GM19324 (cell line): ENCODE measurements at regions not wholly inside any gene's neighbourhood (a gene's known extent, or its start where the extent isn't known, plus 50 kb on each side); places are given as distances from the start of the nearest gene placed in this dataset.

Experiments
- ATAC-seq: cut with Tn5 transposase; IDR thresholded peaks from one replicate; pipeline ENCODE4 v1.9.1; 2021; ENCODE audit warnings: mild to moderate bottlenecking, moderate library complexity; ENCODE audit not compliant: unreplicated experiment, low FRiP score

DNA sequence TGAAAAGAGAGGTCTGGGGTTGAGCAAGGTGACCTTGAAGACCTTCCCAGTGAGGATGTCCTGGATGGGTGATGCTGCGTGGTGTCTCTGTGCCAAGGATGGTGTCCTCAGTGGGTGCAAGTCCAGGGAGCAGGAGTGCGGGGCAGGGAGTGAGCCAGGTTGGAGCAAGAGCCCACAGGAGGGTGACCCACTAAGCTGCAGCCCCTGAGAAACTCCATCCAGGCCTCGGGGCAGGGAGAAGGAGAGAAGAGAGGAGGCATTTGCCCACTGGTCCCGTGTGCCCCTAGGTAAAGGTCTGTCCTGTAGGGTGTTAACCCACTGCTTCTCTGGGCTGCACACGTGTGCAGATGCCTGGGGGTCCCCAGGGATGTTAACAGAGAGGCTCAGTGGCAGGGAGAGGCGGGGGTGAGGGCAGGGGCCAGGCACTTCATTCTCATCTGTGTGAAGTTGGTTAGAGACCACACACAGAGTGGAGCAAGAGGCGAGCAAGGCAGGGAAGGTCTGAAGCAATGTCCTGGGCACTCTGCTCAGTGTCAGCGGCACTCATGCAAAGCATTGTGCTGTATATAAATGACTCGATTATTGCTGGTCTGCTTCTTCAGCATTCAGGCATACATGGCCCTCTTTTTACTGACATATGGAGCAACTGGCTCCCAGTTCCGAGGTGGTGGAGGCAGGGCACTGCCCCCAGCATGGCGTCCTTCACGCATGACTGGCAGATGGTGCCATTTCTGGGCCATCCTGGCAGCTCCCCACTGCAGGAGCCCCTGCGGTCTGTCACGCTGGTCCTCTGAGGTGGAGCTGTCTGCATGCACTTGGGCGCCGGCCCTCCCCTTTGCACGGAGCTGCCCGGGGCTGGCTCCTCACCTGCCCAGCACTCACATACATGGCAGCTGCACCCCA lies 117.2 kb upstream of the HS6ST1 start:
- no peak for ATAC-seq

DNA sequence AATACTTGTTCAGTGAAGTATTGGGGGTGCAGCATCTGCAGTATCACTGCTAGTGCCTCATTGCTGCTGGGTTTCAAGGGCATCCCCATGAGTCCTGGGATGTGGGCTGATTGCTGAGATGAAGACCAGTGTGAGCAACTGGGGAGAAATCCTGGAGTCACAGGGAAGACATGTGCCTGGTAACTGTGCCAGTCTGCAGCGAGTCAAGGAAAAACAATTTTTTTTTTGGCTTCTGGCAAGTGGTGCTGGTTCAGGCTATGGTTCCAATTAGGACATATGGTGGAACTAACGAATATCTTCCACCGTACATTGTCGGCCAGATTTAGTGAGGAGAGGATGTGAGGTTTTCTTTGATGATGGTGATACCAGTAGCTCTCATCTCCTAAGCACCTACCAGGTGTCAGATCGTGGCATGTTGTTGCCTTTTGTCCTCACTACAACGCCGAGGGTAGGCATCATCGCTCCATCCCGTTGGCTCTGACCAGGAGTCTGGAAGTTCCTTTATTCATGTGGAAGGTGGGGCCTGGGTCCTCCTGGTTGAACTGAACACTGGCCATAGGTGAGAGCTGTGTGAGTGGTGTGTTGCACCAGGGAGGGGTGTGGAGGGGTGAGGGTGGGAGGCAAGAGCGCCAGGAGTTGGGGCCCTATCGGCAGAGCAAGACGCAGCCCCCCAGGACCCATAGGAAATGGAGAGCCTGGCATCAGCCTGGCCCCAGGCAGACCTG lies 118.0 kb upstream of the HS6ST1 start:
- no peak for ATAC-seq

DNA sequence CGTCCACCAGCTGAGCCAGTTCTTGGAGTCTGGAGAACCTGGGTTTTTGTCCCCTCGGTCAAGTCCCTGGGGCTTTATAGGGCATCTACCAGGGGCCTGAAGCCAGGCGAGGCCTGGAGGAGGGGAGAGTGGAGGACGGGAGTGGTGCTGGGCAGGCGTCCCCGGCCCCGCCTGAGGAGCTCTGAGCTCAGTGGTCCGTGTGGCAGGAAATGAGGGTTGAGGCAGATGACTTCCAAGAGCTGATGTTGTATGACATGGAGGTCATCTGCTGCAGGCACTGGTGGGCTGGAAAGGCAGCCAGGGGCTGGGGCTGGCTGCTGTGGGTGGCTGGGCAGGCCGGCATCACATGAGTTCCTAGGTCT lies 118.5 kb upstream of the HS6ST1 start:
- ATAC-seq: no peak

DNA sequence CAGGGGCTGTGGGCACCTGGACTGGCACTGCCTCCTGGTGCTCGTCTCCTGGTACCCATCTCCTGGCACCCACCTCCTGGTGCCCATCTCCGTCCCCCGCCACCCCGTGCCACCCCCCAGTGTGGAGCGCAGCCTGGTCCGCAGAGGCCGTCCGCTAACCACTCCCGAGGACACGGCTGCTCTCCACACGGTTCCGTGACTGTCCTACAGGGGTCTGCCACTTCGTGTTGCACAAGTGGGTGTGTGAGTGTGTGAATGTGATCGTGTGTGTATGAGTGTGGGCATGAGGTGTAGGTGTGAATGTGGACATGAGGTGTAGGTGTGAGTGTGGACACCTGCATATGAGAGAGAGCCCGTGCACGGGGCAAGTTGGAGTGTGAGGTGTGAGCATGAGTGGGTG lies 119.4 kb upstream of the HS6ST1 start:
- no peak for ATAC-seq

DNA sequence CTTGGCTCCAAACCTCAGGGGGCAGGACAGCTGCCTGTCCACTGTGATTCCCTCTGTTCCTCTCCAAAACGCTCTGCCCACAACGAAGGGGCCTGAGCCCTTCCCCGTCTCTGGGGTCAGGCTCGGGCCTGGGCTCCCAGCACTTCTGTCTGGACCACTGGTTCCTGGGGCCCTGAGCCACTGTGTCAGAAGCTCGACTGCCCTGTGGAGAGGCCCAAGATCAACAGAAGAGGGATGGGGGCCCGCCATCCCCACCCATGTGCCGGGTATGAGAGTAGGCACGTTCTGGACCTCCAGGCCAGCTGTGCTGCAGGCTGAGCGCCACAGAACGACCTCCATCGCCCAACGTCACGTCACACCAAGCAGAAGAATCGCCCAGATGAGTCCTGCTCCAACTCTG lies 119.9 kb upstream of the HS6ST1 start:
- ATAC-seq: no peak

- no peak for ATAC-seq
Observed at GRCh38 chr2:128439031-128439790, 120.5 kb upstream of the HS6ST1 start.

GRCh38 chr2:128439791-128440665 lies 121.4 kb upstream of the HS6ST1 start:
- no peak for ATAC-seq

DNA sequence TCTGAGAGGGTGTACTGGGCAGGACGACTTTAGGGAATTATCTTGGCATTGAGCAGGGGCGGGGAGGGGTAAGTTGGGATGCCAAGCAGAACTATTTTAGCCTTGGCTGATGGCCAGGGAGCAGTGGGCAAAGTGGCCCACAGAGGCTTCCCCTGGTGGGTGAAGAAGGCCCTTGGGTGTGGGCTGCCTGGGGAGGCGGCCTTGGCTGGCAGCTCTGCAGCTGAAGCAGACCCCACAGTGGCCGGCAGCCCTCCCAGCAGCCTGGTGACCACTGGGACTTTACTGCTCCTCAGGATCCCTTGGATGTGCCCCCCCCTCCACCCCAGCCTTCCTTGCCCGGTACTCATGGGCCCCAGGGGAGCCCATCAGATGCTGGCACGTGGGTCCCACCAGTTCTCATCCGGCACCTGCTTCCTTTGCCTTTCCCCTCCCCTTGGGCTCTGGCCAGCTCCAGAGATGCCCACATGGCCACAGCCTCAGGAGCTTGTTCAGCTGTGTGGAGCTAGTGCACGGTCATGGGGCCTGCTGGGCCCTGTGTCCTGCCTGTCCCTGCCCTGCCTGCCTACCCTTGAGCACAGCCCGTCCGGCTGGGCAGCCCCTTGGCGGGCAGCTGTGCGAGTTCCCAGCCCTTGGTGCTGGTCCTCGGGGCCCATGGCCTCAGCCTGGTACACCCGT lies 122.1 kb upstream of the HS6ST1 start:
- ATAC-seq: no peak

DNA sequence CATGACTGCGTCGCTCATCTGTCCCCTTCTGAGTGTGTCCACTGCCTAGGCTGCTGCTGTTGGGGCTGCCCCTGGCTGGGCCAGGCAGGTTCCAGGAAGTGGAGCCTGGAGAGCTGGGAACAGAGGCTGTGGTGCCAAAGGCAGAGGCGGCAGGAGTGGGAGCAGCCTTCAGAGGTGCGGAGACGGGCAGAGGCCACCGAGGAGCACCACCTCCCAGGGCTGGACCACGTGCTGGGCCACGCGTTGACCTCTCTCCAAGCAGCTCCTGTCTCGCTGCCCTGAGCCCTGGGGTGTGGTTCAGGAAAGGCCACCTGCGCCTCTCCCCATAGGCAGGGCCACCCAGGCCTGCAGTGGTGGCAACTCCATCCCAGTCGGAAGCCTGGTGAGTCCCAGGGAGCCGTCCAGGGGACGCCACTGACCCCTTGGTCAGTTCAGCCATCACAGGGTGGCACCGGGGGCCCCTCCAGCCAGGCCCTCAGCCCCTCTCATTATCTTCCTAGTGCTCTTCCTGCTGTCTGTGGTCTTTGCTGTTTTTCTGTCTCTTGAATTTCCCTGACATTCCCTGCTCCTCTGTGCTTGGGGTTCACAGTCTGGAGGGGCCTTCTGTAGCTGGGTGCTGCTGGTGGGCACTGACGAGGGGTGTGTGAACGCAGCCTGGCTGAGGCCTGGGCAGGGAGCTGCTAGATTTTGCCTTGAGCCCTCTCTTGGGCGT lies 122.8 kb upstream of the HS6ST1 start:
- ATAC-seq: no peak

DNA sequence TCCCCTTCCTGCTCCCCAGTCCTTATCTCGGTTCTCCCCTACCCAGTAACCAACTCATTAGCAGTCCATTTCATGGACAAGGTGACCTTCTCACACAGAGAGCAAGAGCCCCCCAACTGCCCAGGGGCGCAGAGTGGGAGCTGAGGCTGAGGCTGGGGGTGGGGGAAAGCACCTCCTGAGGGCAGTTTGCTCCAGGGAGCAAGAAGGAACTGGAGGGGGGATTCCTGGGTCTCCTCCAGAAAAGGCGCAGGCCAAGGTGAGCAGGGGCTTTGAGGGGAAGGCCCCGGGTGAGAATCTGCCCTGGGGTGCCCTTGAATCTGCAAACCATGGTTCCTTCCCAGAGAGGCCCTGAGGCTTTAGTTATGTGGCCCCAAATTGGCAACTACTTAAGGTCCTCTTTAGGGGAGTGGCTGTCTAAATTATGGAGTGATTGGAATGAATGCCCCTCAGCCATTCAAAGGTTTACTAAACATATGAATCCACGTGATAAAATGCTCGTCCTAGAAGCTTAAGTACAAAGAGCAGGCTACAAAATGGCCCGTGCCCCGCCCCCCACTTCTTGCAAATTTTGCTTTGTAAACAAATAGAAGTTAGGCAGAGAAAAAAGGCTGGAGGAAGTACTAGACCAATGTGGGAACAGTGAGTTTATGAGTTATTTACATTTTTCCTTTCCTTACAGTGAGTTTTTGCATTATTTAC lies 123.5 kb upstream of the HS6ST1 start:
- ATAC-seq: no peak

DNA sequence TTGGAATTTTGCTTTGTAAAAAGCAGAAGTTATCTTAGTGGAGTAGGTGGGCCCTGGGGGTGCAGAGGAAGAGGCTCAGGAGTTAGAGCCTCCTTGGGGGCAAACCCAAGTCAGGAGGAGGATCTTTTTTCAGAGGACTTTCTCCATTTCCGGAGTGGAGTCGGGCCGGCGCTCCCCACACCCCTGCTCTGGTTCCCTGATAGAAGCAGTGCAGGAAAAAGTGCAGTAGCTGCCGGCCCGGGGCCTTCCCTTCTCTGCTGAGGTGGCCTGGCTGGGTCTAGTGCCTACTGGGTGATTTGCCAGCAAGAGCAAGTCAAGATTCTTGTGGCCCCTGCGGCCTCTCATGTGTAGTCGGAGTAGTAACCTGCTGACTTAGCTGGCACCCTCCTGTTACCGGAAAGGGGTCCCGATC lies 124.2 kb upstream of the HS6ST1 start:
- no peak for ATAC-seq

GRCh38 chr2:128444121-128444771 lies 125.6 kb upstream of the HS6ST1 start:
- ATAC-seq: no peak

DNA sequence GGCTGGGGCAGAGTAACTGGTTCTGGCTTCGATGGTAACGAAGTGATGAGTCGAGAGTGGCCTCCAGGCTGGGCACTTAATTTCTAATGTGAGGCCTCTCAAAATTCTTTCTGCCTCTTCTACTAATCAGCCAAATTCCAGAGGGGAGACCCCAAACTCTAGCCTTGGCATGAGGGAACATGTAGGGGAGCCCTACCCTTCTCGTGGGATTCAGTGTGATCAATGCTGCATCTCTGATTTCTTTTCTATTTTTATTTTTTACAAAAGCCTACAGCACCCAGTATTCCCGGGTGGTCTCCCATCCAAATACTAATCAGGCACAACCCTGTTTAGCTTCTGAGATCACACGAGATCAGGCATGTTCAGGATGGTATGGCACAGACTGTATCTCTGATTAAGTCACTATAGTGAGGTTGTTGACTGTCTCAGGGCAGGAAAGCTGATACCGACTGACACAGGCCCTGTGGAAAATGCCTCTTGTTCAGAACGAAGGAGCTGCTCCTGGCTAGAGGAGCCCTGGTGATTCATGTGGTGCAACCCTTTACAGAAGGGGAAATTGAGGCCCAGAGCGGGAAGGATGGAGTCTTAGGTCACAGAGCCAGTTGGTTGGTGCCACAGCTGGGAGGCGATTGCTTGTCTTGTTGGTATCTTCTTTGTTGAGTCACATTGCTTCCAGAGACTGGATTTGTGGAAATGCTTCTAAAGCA lies 126.3 kb upstream of the HS6ST1 start:
- no peak for ATAC-seq

DNA sequence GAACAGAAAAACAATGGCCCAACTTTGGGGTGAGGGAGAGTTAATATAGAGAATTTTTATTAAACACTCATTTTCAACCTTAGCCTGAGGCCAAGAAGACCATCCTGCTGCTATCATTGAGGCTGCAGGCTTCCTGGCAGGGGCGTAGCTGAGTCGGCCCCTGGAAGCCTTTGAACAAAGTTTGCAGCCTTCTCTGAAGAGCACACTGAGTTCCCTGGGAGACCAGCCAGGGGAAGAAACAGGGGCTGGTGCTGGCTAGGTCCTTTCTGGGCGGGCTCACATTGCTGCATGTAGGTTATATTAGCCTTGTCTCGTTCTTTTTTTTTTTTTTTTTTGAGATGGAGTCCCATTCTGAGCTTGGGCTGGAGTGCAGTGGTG lies 126.8 kb upstream of the HS6ST1 start:
- no peak for ATAC-seq

DNA sequence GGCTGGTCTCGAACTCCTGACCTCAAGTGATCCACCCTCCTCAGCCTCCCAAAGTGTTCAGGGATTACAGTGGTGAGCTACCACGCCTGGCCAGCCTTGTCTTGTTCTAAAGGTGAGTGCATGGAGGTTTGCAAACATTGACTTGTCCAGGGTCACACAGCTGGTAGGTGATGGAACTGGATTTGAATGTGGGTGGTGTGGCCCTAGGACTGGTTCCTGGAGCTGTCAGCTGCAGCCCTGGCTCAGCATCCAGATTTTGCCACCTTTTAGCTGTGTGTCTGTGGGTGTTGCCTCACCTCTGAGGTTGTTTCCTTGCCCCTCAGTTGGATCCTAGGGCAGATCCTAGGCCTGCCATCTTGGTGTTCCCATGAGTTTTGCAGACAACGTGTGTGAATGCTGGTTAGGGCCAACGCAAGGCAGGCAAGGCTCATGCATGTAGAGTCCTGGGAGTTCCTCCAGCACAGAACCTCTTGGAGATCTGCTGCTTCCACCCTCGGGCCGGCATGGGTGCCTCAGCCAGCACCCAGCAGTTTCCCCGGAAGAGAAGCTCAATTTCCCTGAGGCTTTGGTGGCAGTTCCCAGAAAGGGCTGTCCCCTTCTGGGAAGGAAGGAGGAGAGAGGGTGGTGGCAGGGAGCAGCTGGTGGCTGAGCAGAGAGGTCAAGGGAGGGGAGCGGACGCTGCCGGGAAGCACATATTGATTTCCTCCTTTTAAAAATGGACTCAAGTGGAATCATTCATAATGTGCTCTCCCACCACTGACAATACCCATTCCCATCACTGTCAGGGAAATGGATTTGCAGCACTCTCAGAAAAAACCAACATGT lies 127.6 kb upstream of the HS6ST1 start:
- no peak for ATAC-seq

DNA sequence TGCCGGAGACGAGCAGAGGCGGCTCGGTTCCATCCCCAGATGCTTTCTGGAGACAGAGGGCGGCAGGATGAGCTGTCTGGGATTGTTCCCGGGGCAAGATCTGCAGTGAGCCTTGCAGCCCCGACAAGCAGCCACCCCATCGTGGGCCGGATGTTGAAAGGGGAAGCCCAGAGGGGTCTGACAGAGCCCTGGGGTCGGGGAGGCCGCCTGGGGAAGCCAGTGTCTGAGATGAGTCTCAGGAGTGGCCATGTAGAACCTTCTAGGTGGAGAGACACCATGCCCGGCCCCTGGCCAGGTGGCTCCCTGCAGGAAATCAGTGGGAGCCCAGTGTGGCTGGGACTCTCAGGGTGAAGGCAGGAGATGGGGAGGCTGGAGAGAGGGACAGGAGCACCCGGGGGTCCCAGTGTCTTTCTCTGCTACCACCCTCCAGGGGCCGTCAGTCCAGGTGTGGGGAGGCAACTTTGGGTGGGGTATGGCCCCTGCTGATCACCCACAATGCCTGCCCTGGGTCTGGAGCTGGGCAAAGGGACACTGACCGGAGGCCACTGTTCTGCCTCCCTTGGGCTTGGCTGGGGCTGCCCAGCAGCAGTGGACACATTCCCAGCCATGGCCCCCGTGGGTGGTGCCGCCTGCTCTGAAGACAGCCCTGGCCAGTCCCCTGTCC lies 128.3 kb upstream of the HS6ST1 start:
- no peak for ATAC-seq
